ENCODE measurements at regions not wholly inside any gene's neighbourhood (a gene's known extent, or its start where the extent isn't known, plus 50 kb on each side); places are given as distances from the start of the nearest gene placed in this dataset.
"Not testable (repeated sequence)": the region's sequence is repeated elsewhere in the genome, so short reads cannot be mapped to it uniquely, and the experiment has no call there.

GRCh38 chr1:242813490-242814091 is 289.1 kb upstream of the PLD5 start:
- intact Hi-C loops (cut with micrococcal nuclease) = no loop called here

- intact Hi-C loops (cut with micrococcal nuclease) = no loop called here
These were observed 286.8 kb upstream of the PLD5 start for GRCh38 chr1:242811092-242811840.

- intact Hi-C loops (cut with micrococcal nuclease) = no loop called here
These were observed 281.8 kb upstream of the PLD5 start for GRCh38 chr1:242806324-242806723.

DNA sequence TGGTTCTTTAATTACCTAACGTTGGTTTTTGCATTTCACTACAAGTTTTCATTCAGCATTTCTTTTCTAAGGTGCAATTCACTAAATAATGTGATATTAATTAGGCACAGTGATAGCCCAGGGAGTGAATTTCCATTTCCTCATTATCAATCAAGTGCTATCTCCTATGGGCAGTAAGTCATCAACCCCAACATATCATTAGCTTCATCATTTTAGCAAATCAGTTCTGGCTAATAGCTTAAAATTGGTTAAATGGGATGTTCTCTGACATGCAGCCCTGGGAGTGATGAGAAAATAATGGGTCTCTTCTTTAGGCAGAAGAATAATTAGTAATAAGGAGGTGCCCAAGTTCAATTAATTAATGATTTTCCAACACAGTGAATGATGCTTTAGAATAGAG is 280.9 kb upstream of the PLD5 start:
- intact Hi-C loops (cut with micrococcal nuclease) = not testable (repeated sequence)

- intact Hi-C loops (cut with micrococcal nuclease) = no loop called here
These were observed 278.5 kb upstream of the PLD5 start for GRCh38 chr1:242802973-242803372.

DNA sequence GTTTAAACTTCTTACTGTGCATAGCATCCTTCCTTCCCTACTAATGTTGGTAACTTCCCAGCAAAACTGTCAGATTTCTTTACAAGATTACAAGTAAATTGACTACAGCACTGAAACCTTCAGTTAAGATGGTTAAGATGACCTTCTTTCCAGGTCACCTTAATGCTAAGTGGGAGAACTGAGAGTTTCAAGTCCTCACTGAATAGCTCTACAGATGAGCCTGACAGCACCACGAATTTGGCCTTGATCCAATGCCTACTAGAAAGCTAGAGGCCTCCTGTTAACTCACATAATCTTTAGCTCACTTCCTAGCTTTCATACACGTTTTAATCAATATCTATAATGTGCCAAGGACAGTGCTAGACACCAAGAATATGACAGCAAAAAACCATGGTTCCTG is 276.0 kb upstream of the PLD5 start:
- intact Hi-C loops (cut with micrococcal nuclease) = no loop called here

GRCh38 chr1:242797856-242798255 is 273.4 kb upstream of the PLD5 start:
- intact Hi-C loops (cut with micrococcal nuclease) = no loop called here

DNA sequence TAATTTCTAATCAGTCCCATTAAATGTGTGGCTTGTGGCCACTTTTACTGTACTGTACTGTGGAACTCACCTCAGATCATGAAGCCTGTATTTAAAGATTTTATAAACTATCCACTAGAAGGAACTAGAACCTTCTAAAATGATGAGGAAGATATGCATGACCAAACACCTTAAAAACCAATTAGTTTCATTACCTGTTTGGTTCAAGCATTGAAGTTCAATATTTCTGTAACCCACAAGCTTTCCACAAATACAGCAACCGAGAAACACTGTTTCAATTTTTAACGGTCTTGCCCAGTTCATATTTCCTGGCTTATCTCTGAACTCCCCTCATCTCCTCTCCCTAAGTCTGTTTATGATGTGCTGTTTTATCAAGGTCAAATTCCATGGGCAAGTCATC is 264.3 kb upstream of the PLD5 start:
- intact Hi-C loops (cut with micrococcal nuclease) = no loop called here

GRCh38 chr1:242787968-242788367 is 263.5 kb upstream of the PLD5 start:
- intact Hi-C loops (cut with micrococcal nuclease) = no loop called here

DNA sequence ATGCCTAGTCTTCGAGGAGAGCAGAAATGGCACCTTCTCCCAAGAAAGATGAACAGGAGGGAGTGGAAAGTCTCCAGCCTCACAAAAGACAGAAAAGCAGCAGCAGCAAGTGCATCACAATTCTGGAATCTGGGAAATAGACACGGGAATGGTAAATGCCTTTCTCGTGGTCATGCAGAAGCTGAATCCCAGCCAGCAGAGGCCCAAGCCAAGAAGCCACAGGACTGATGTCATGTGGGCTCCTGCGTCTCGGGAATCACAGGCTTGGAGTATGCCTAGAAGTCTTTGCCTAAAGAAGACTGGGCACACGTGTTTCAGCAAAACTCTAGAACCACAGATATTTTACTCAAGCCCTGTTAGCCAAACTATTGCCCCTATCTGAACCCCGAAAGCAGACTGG is 260.3 kb upstream of the PLD5 start:
- intact Hi-C loops (cut with micrococcal nuclease) = no loop called here

GRCh38 chr1:242784084-242784483 is 259.6 kb upstream of the PLD5 start:
- intact Hi-C loops (cut with micrococcal nuclease) = no loop called here

DNA sequence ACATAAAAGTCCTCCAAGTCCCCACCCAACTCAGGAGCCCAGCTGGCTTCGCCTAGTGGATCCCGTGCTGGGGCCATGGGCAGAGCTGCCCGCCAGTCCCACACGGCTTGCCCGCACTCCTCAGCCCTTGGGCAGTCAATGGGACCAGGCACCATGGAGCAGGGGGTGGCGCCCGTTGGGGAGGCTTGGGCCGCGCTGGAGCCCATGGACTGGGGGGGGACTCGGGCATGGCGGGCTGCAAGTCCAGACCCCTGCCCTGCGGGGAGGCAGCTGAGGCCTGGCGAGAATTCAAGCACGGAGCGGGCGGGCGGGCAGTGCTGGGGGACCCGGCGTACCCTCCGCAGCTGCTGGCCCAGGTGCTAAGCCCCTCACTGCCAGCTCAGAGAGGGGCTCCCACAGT is 249.8 kb upstream of the PLD5 start:
- intact Hi-C loops (cut with micrococcal nuclease) = no loop called here

DNA sequence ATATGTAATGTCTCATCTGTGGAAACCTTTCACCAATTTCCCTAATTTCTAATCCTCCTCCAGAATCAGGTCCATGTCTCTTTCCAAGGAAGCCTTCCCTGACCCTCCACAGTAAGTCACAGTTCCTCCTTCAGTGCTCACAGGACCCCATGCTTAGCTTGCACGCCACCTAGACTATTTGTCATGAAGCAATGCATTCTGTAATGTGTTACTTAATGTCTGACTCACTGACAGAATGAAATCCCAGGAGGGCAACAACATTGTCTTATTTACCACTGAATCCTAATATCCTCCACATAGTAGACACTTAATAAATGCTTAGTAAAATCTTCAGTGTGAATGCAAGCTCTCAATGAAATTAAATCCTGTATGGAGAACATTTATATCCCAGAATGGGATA is 245.9 kb upstream of the PLD5 start:
- intact Hi-C loops (cut with micrococcal nuclease) = no loop called here

DNA sequence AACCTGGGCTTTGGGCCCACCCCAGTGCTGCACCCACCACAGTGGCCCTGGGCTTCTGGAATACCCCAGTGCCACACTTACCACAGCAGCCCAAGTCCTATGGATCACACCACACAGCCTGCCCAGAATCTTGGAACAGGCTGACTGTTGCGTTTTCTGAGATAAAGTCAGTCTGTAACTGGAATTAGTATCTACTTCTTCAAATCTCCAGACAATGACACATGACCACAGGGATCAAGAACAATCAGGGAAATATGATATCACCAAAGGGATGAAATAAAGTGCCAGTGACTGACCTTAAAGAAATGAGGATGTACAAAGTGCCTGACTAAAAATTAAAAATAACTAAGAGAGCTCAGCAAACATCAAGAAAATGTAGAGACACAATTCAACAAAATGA is 239.7 kb upstream of the PLD5 start:
- intact Hi-C loops (cut with micrococcal nuclease) = no loop called here

DNA sequence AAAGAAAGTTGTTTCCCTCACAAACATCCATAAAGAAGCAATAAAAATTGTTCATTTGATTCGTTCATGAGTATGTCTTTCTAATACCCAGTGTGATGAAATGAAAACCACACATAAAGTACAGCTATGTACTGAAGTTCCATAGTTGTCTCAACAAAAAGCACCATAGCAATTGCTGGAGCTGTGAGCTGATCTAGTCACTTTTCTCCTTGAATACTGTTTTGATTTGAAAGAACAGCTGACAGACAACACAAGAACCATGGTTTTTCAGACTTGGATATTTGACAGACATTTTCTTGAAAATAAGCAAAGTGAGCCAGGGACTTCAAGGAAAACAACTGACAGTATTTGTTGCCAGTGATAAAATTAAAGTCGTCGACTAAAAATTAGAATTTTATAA is 237.1 kb upstream of the PLD5 start:
- intact Hi-C loops (cut with micrococcal nuclease) = no loop called here

DNA sequence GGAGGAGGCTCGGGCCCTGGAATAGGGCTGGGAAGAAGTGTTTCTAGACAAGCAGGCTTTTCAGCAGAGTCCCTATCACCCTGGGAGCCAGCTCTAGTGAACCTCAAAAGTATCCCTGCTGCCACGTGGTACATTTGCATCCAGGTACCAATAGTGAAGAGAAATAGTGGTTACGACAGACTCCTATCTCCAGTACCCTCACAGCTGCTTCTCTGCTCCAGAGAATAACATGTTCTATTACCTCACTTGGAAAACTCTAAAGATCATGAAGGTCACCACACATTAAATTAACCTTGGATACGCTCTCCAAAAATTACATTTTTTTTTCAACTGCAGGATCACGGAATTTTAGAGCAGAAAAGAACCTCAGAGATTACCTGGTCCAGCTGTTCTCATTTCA is 230.4 kb upstream of the PLD5 start:
- intact Hi-C loops (cut with micrococcal nuclease) = no loop called here

- intact Hi-C loops (cut with micrococcal nuclease) = no loop called here
These were observed 229.6 kb upstream of the PLD5 start for GRCh38 chr1:242754125-242754524.

DNA sequence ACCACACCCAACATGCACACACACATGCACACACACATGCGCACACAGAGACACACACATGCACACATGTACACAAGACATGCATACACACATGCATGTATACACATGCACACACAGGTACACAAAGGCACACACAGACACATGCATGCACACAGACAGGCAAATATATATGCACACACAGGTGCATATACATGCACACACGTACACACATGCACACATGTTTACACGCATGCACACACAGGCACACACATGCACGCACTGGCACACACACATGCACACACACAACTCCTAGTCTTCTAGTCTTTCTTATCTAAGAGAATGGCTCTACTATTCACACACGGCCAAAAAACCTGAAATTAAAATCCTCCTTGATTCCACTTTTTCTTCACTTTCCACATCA is 222.7 kb upstream of the PLD5 start:
- intact Hi-C loops (cut with micrococcal nuclease) = no loop called here

GRCh38 chr1:242745079-242745478 is 220.6 kb upstream of the PLD5 start:
- intact Hi-C loops (cut with micrococcal nuclease) = no loop called here

DNA sequence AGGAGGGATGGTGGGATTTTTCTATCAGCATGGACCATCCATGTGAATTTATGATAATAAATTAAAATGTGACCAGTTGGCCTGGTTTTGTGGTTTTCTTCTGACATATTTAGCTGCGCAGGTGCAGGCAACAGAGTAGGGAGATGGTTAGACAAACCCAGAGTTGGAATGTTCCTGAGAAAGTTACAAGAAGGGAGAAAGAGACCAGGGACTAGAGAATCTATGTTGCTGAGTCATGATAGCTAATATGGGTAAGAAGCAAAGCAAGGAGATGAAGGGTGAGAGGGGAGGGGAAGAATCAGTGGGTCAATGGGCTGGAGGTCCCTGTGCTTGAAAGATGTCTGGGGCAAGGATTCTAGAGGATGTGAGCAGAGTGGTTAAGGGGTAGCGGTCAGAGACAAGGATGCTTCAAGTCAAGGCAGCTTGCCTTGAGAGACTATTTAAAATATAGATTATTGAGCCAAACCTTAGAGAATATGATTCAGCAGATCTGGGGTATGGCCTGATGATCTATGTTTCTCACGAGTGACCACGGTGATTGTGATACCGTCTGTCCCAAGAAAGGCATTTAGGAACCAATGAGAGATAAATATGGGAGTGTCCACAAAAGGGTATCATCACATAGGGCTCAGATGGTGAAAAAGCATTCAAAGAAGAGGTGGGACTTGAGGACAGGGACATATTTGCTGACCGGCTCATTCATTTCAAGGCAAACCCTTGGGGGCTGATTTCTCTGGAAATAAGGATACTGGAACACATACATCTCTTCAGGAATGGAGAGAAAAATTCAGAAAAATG is 219.7 kb upstream of the PLD5 start:
- intact Hi-C loops (cut with micrococcal nuclease) = no loop called here

GRCh38 chr1:242738702-242739645 is 214.5 kb upstream of the PLD5 start:
- intact Hi-C loops (cut with micrococcal nuclease) = no loop called here
